ENCODE measurements at regions not wholly inside any gene's neighbourhood (a gene's known extent, or its start where the extent isn't known, plus 50 kb on each side); places are given as distances from the start of the nearest gene placed in this dataset.
"Not testable (repeated sequence)": the region's sequence is repeated elsewhere in the genome, so short reads cannot be mapped to it uniquely, and the experiment has no call there.

DNA sequence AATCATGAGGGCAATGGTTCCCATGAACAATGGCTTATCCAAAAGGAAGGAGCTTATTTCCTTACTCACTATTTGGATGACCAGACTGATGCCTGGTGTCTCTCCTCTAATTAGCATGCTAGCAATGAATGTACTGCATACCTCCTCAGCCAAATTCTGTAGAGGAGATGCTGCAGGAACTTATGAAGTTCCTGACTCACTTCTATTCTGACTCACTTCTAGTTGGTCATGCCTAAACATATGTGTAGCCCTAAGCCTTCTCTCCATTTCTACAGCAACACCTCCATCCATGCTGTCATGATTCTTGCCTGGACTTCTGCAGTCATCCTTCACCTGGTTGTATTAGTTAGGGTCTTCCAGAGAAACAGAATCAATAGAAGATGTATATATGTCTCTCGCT lies 59.9 kb upstream of the MRPS9 start:
- FAIRE-seq: no peak

- not testable (repeated sequence) for FAIRE-seq
Observed at GRCh38 chr2:104979786-104980185, 58.1 kb upstream of the MRPS9 start.

GRCh38 chr2:104982111-104982510 lies 55.8 kb upstream of the MRPS9 start:
- no peak for FAIRE-seq
